ENCODE measurements at regions not wholly inside any gene's neighbourhood (a gene's known extent, or its start where the extent isn't known, plus 50 kb on each side); places are given as distances from the start of the nearest gene placed in this dataset.
"Not testable (repeated sequence)": the region's sequence is repeated elsewhere in the genome, so short reads cannot be mapped to it uniquely, and the experiment has no call there.

GRCh38 chr6:2611092-2611491 is 139.6 kb downstream of the MYLK4 start:
- no peak for DNase-seq

- DNase-seq = no peak
Measured at GRCh38 chr6:2608503-2608902, 142.2 kb downstream of the MYLK4 start.

- no peak for DNase-seq
Measured at GRCh38 chr6:2600363-2600762, 150.4 kb downstream of the MYLK4 start.

- no peak for DNase-seq
Measured at GRCh38 chr6:2599817-2600216, 150.9 kb downstream of the MYLK4 start.

GRCh38 chr6:2598867-2599266 is 151.9 kb downstream of the MYLK4 start:
- DNase-seq = no peak

GRCh38 chr6:2597991-2598390 is 152.7 kb downstream of the MYLK4 start:
- DNase-seq = no peak

- not testable (repeated sequence) for DNase-seq
Measured at GRCh38 chr6:2597457-2597856, 153.3 kb downstream of the MYLK4 start.

- DNase-seq = peak in 1 of 3 experiments; percentile 8
Measured at GRCh38 chr6:2596222-2596621, 154.5 kb downstream of the MYLK4 start.

- DNase-seq = no peak
Measured at GRCh38 chr6:2594868-2595267, 155.9 kb downstream of the MYLK4 start.

GRCh38 chr6:2593167-2593566 is 157.6 kb downstream of the MYLK4 start:
- no peak for DNase-seq

- DNase-seq = no peak
Measured at GRCh38 chr6:2589171-2589661, 161.5 kb downstream of the MYLK4 start.

GRCh38 chr6:2583459-2583858 is 167.3 kb downstream of the MYLK4 start:
- DNase-seq = no peak

- DNase-seq = no peak
Measured at GRCh38 chr6:2582268-2582667, 168.5 kb downstream of the MYLK4 start.

GRCh38 chr6:2581611-2582010 is 169.1 kb downstream of the MYLK4 start:
- no peak for DNase-seq

GRCh38 chr6:2581011-2581410 is 169.7 kb downstream of the MYLK4 start:
- no peak for DNase-seq

- DNase-seq = no peak
Measured at GRCh38 chr6:2579804-2580570, 170.7 kb downstream of the MYLK4 start.

GRCh38 chr6:2579241-2579761 is 171.4 kb downstream of the MYLK4 start:
- no peak for DNase-seq

GRCh38 chr6:2578767-2579166 is 172.0 kb downstream of the MYLK4 start:
- DNase-seq = no peak

- no peak for DNase-seq
Measured at GRCh38 chr6:2576499-2576898, 174.2 kb downstream of the MYLK4 start.

GRCh38 chr6:2575236-2575635 is 175.5 kb downstream of the MYLK4 start:
- no peak for DNase-seq

- DNase-seq = not testable (repeated sequence)
Measured at GRCh38 chr6:2569420-2569819, 181.3 kb downstream of the MYLK4 start.

GRCh38 chr6:2566048-2566447 is 184.7 kb downstream of the MYLK4 start:
- DNase-seq = no peak

GRCh38 chr6:2565499-2565898 is 185.2 kb downstream of the MYLK4 start:
- DNase-seq = no peak

- DNase-seq = peak in 1 of 3 experiments; percentile 57
Measured at GRCh38 chr6:2563635-2564034, 187.1 kb downstream of the MYLK4 start.
